ENCODE measurements at regions not wholly inside any gene's neighbourhood (a gene's known extent, or its start where the extent isn't known, plus 50 kb on each side); places are given as distances from the start of the nearest gene placed in this dataset.

- TF ChIP-seq ZXDC (CRISPR knock-in tag; IDR thresholded peaks at IDR 0.05) (no peak), SMARCC2 (IDR thresholded peaks at IDR 0.05) (no peak), PRPF4 (IDR thresholded peaks at IDR 0.05; ENCODE audit: low read depth, low read length, poor library complexity, severe bottlenecking) (no peak), RELA (CRISPR knock-in tag; IDR thresholded peaks at IDR 0.05) (no peak)
These were observed 329.9 kb downstream of the TECRL start (continued) for GRCh38 chr4:64079316-64079715.

GRCh38 chr4:64068096-64068495 lies 341.2 kb downstream of the TECRL start:
- POLR2A ChIA-PET: no interaction called here
- 1% methylated on average over 4 of the region's 4 CpGs for WGBS (ENCODE audit: low lambda C conversion rate)

DNA sequence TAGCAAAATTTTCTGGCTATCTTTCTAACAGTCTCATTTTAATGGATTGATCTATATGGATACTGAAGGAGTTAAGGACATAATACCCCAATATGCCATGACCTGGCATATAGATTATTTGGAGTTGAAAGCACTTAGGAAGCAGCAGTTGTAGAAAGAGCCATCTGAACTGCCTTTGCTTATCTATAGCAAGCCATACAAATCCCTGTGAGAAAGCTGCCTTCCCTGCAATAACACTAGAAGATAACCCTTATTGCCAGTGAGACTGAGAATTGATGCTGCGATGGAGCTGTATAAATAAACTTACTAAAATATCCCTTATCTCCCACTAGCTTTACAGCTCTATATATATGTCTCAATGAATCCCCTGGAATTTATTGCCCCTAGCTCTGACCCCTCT lies 346.3 kb downstream of the TECRL start:
- DNase-seq (ENCODE audit: low spot score) (no peak), ATAC-seq (no peak), FAIRE-seq (no peak)
- Histone ChIP-seq H3K4me1 (ENCODE audit: insufficient read depth, low read length) (no peaks in the 10 kb centered on the region), H4K20me1 (ENCODE audit: insufficient read depth, low read length) (no peaks in the 10 kb centered on the region), H3K4me3 (replicated peaks in 1 of 3; ENCODE audit: insufficient read depth in 1 of 3, low read depth in 2 of 3, low read length in 3 of 3) (no peak overlapping the region), H3K79me2 (ENCODE audit: insufficient read depth, low read length) (no peaks in the 10 kb centered on the region), H3K27me3 (ENCODE audit: control insufficient read depth in 1 of 2, insufficient read depth in 2 of 2, low read length in 2 of 2) (no peaks in the 10 kb centered on the region), H3K4me2 (ENCODE audit: low read depth, low read length) (no peak overlapping the region), H2AFZ (ENCODE audit: low read length) (no peak overlapping the region), H3K27ac (ENCODE audit: extremely low read length, insufficient read depth, low read length) (no peak overlapping the region), H3K9me3 (ENCODE audit: low read length) (no peaks in the 10 kb centered on the region), H3K9ac (ENCODE audit: insufficient read depth, low read depth, low read length) (no peak overlapping the region), H3K36me3 (replicated peaks in 1 of 2; ENCODE audit: control insufficient read depth in 1 of 2, insufficient read depth in 2 of 2, low read length in 2 of 2) (no peaks in the 10 kb centered on the region)
- intact Hi-C loops (cut with micrococcal nuclease; ENCODE audit: unreplicated experiment) (no loop called here), in situ Hi-C loops (cut with HindIII; ENCODE audit: extremely low pct_ligation_motif_present, low pct_unique_long_range_greater_than_20kb) (no loop called here)
- 0% methylated on average over 1 of the region's 1 CpG for WGBS (ENCODE audit: low lambda C conversion rate)
- no TSS peak for BruUV-seq (replicated peaks)
- ChIA-PET POLR2A (no interaction called here), CTCF (ENCODE audit: low intra/inter-chr PET ratio, low total read pairs) (no interaction called here)
- TF ChIP-seq TAF15 (IDR thresholded peaks at IDR 0.05; ENCODE audit: low read depth, low read length, poor library complexity, severe bottlenecking) (no peak), SUZ12 (IDR thresholded peaks at IDR 0.05; ENCODE audit: low read depth, low read length) (no peak), HOXA9 (CRISPR knock-in tag; IDR thresholded peaks at IDR 0.05; ENCODE audit: borderline replicate concordance) (no peak), ZNF605 (CRISPR knock-in tag; IDR thresholded peaks at IDR 0.05) (no peak), AKAP8 (CRISPR knock-in tag; IDR thresholded peaks at IDR 0.05) (no peak), NFIC (IDR thresholded peaks at IDR 0.05; ENCODE audit: low read length) (no peak), TSC22D2 (CRISPR knock-in tag; IDR thresholded peaks at IDR 0.05; ENCODE audit: borderline replicate concordance) (no peak), ZNF260 (CRISPR knock-in tag; IDR thresholded peaks at IDR 0.05; ENCODE audit: borderline replicate concordance, low read depth) (no peak)
- TF ChIP-seq, protein P1, sequence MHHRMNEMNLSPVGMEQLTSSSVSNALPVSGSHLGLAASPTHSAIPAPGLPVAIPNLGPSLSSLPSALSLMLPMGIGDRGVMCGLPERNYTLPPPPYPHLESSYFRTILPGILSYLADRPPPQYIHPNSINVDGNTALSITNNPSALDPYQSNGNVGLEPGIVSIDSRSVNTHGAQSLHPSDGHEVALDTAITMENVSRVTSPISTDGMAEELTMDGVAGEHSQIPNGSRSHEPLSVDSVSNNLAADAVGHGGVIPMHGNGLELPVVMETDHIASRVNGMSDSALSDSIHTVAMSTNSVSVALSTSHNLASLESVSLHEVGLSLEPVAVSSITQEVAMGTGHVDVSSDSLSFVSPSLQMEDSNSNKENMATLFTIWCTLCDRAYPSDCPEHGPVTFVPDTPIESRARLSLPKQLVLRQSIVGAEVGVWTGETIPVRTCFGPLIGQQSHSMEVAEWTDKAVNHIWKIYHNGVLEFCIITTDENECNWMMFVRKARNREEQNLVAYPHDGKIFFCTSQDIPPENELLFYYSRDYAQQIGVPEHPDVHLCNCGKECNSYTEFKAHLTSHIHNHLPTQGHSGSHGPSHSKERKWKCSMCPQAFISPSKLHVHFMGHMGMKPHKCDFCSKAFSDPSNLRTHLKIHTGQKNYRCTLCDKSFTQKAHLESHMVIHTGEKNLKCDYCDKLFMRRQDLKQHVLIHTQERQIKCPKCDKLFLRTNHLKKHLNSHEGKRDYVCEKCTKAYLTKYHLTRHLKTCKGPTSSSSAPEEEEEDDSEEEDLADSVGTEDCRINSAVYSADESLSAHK (CRISPR knock-in tag; IDR thresholded peaks at IDR 0.05; ENCODE audit: borderline replicate concordance): no peak

More at GRCh38 chr4:64068096-64068495, 341.2 kb downstream of the TECRL start:
- Histone ChIP-seq H2AFZ (ENCODE audit: low read length) (no peak overlapping the region), H3K9me3 (ENCODE audit: low read length) (no peaks in the 10 kb centered on the region; the same call in 1 of the 2 replicates), H3K9ac (ENCODE audit: insufficient read depth, low read depth, low read length) (no peak overlapping the region), H3K4me3 (replicated peaks in 1 of 3; ENCODE audit: insufficient read depth in 1 of 3, low read depth in 2 of 3, low read length in 3 of 3) (no peak overlapping the region), H3K79me2 (ENCODE audit: insufficient read depth, low read length) (no peaks in the 10 kb centered on the region), H3K27ac (ENCODE audit: extremely low read length, insufficient read depth, low read length) (no peak overlapping the region), H3K4me2 (ENCODE audit: low read depth, low read length) (no peak overlapping the region), H3K36me3 (replicated peaks in 1 of 2; ENCODE audit: control insufficient read depth in 1 of 2, insufficient read depth in 2 of 2, low read length in 2 of 2) (no peaks in the 10 kb centered on the region), H3K27me3 (ENCODE audit: control insufficient read depth in 1 of 2, insufficient read depth in 2 of 2, low read length in 2 of 2) (no peaks in the 10 kb centered on the region), H3K4me1 (ENCODE audit: insufficient read depth, low read length) (no peaks in the 10 kb centered on the region), H4K20me1 (ENCODE audit: insufficient read depth, low read length) (no peaks in the 10 kb centered on the region)
- no peak for TF ChIP-seq ZMYM2 (CRISPR knock-in tag; IDR thresholded peaks at IDR 0.05)
- no peak for TF ChIP-seq AGO2 (optimal IDR thresholded peaks at IDR 0.05; ENCODE audit: low read depth, low read length)
- no TSS peak for BruUV-seq (replicated peaks)
- intact Hi-C loops (cut with micrococcal nuclease; ENCODE audit: unreplicated experiment) (no loop called here), in situ Hi-C loops (cut with HindIII; ENCODE audit: extremely low pct_ligation_motif_present, low pct_unique_long_range_greater_than_20kb) (no loop called here)
- DNase-seq (ENCODE audit: low spot score) (no peak), ATAC-seq (no peak), FAIRE-seq (no peak)
- CTCF ChIA-PET (ENCODE audit: low intra/inter-chr PET ratio, low total read pairs): no interaction called here

All from HepG2 (cell line).